Skin epidermis (tissue), 12 donors: ENCODE measurements at regions not wholly inside any gene's neighbourhood (a gene's known extent, or its start where the extent isn't known, plus 50 kb on each side); places are given as distances from the start of the nearest gene placed in this dataset.
A peak's percentile ranks its signal among the peaks of the same experiment; 100 is the strongest.

ENCODE experiments used
- H3K27ac ChIP-seq, 21 experiments: fragments of 200-600 bp; sonication (generic) in 11 of 21; one replicate each; pipeline ENCODE4 v1.5.0; 2020; ENCODE audit warnings: mild to moderate bottlenecking in 3 of 21, inconsistent platforms in 2 of 21, moderate library complexity in 2 of 21
- H3K4me3 ChIP-seq, 7 experiments: fragments of 200-600 bp; sonication (generic) in 2 of 7; one replicate each; pipeline ENCODE4 v1.5.0; 2020; ENCODE audit warnings: inconsistent platforms in 2 of 7, mild to moderate bottlenecking in 2 of 7, moderate library complexity in 1 of 7

DNA sequence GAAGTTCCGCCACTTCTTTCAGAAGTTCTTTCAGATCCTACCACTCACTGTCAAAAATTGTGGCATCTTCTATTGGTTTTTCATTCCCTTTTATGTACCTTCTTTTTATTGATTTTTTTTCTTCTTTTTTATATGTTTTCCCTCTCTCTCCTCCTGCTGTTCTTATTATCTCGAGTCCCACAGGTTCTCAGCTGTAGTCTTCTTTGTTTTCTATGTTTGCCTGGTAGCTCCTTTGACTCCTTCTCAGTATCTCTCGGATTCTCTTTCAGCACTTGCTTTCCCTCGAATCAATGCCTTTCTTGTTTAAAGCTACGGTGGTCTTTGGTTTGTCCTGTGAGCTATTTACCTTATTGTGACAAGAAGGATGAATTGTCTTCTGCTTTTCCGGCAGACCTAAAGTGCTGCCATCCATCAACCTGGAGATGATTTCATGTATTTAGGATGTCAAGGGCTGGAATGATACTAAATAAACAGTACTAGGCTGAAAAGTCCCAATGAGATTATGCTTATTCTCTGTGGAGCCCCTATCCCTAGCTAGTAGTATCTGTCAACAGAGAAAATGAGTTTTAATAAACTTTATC, 541.7 kb downstream of the NOVA1 start:
- H3K27ac ChIP-seq = no peak overlapping the region
- H3K4me3 ChIP-seq = no peak overlapping the region

DNA sequence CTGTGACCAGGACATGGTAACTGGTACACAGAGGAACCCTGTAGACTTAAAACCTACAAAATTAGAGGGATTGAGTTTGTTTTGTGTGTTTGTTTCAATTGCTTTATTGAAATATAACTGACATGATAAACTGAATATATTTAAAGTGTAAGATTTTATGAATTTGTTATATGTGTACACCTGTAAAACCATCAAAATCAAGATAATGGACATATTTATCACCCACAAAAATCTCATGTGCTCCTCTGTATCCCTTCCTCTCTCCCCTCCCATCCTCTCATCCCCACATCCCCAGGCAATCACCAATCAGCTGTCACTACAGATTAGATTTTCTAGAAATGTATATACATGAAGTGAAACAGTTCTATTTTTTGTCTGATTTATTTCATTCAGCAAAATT, 565.5 kb downstream of the NOVA1 start:
- Histone ChIP-seq H3K27ac (no peak overlapping the region), H3K4me3 (no peak overlapping the region)

DNA sequence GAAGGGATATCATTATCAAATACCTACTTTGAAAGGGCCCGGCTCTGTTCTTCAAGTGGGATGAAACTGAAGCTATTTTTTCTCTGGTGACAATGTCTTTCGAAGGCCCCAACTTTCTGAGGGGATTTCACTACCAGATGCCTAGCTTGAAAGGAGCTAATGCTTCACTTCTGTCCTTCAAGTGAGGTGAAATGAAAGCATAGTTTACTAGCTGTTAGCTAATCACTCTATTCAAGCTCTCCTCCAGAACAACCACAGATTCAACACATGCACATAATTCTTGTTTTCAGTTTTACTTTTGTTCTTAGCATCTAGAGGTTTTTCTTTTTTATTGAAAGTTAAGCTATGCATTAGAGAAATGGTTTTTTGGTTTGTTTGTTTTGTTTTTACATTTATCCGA, 571.4 kb downstream of the NOVA1 start:
- H3K4me3 ChIP-seq = no peak overlapping the region
- H3K27ac ChIP-seq = no peak overlapping the region

DNA sequence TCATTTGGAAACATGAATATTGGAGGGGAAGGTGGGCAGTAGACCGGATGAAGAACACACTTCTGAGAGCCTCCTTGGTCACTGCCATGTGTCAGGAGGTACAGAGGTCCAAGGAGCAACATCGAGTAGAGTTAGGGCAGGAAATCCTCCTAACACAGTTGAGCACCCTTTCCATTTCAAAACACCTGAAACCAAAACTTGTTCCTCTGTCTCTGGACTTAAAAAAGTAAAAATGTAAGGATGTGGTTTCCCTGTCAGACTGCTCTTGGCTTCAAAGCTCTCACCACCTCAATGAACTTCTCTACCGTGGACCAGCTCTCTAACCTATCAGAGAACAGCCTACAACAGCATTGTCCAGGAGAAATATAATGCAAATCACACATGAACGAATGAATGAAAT, 573.9 kb downstream of the NOVA1 start:
- Histone ChIP-seq H3K27ac (no peak overlapping the region), H3K4me3 (no peak overlapping the region)

DNA sequence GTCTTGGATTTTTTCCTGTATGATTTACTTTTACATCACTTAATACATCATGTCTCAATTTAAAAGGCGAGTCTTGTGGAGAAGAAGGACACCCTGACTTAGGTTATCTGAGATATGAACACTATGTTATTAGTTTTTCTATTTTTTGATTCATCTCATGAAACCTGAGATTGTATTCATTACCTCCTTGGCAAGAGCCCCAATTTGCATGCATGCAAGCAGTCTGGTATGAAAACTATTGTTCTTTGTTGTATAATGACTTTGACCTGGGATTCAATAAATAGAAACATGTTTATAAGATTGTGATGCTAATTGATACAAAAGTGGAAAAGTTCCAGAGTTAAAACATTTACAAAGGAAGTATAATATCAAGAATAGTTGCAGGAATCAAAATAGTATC, 576.1 kb downstream of the NOVA1 start:
- H3K27ac ChIP-seq = no peak overlapping the region

DNA sequence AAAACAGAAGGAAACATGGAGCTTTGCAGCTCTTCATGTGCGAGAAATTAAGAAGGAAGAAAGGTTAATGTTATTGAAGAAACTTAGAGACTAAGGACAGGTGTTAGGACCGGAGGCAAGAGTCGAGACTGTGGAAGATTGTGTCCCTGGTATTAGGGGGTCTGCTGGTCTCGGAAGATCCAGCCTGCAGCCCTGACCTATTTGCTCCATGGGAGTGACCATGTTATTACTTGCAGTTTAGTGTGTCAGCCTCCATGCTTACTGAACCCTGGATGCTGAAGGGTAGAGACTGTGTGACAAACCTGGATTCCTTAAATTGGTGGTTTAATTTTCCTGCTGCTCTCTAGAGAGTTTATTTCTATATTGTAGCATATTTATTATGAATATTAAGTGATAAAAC, 580.6 kb downstream of the NOVA1 start:
- Histone ChIP-seq H3K27ac (no peak overlapping the region), H3K4me3 (no peak overlapping the region)

More for the DNA sequence above, 576.1 kb downstream of the NOVA1 start:
- no peak overlapping the region for H3K4me3 ChIP-seq

DNA sequence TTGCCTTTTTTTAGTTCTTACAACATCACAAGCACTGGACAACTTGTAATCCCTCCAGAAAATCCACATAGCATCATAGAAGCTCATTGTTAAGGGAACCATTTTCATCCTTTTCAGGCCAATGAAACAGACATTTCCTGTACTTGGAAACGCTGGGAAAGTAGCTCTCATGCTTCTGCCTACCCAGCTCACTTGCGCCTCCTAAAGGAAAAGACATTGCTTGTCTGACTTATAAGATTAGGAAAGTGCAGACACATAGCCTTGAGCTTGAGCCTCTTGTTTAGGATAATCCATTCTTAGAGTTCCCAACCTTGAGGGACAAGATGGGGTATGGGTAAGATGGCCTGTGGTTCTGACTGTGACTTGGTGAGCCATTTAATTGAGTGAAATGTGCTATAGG, 589.5 kb downstream of the NOVA1 start:
- Histone ChIP-seq H3K27ac (no peak overlapping the region), H3K4me3 (no peak overlapping the region)

DNA sequence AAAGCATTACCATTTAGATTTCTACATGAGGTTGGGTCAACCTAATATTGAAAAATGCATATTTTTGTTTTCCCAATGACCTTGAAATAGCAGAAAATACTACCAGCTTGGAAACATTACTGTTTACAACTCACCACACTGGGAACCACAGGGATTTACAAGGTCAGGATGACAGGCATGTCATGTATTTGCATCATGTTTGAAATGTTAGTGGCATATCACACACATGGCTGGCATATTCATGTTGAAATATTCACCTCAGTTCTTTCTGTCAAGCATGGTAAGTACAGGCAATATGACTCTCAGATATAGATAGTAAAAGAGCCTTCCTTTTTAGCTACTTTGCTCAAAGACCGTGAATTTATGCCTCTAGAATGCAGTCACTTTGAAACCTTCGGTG, 593.5 kb downstream of the NOVA1 start:
- Histone ChIP-seq H3K27ac (no peak overlapping the region), H3K4me3 (no peak overlapping the region)

DNA sequence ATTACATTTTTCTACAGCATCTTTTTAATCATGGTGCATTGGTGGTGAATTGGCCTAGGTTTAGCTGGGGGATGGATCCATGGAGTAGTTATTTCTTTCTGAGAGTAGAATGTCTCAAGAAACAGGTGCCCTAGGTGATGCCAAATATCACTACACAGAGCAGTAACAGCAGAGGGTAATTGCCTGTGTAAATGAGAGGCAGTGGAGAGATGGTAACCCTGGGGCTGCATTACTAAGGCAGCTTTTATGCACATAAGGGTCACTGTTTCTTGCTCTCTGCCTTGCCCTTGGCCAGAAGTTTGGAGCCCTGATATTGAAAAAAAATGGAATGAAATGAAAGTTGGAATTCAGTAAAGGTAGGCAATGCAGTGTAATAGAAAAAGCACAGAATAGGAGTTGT, 604.0 kb downstream of the NOVA1 start:
- no peak overlapping the region for H3K4me3 ChIP-seq
- H3K27ac ChIP-seq = no peak overlapping the region

DNA sequence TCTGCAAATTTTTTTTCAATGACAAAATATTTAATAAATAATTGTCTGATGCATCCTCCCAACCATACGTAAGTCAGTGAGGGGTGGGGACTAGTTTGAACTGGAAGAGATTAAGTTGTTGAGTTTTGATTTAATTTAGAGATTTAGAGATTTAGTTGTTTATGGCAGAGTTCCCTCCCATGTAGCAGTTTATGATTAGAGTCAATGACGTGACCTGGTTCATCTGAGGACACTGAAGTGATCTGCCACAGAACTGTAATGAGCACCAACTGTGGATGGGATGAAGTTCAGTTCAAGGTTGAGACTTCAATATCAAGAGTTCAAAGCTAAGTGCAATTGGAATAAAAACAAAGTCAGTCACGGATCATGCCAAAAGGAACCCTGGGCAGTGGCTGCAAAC, 609.3 kb downstream of the NOVA1 start:
- no peak overlapping the region for H3K27ac ChIP-seq
- H3K4me3 ChIP-seq = no peak overlapping the region

DNA sequence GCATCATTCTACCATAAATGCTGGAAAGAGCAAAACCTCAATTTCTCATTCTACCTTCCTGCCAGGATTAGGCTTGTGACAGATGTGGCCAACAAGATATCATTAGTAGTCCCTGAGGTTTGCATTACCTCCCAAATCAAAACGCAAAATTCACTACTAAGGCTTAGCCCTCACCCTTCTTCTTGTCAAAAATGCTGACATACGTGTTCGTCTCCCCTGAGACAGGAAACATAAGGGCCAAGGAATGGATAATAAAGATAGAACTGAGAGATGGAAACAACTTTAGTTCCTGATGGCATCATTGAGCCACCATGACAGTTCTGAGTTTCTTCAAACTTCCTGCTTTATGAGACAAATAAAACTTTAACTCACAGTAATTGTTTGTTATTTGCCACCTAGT, 642.1 kb downstream of the NOVA1 start:
- Histone ChIP-seq H3K27ac (no peak overlapping the region), H3K4me3 (no peak overlapping the region)

DNA sequence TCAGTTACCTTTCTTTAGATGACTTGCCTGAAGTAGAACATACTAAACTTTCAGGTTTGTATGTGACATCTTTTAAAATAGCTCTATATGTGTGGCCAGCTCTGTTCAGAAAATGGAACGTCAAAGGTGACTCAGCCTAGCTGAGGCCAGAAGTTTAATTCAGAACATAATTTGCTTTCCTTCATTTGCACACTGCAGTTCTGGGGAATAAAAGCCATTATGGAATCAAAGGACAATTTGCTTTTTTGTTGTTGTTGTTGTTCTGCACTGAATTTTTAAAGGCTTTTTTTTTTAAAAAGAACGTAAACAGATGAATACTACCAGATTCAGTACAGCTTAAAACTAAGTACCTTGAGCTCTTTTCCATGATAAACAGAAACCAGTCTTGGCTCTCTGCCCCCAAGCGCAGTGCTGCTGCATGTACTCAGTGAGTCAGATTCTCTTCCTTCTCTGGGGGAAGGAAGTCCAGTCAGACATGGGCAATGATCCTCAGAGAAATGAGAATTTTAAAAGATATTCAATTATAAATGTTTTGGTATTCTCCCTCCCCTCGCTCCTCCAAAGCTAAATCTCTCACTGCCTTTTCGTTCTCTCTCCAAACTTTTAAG, 644.2 kb downstream of the NOVA1 start:
- Histone ChIP-seq H3K4me3 (no peak overlapping the region), H3K27ac (peak overlapping the region in 1 of 21 experiments; percentile 37)

DNA sequence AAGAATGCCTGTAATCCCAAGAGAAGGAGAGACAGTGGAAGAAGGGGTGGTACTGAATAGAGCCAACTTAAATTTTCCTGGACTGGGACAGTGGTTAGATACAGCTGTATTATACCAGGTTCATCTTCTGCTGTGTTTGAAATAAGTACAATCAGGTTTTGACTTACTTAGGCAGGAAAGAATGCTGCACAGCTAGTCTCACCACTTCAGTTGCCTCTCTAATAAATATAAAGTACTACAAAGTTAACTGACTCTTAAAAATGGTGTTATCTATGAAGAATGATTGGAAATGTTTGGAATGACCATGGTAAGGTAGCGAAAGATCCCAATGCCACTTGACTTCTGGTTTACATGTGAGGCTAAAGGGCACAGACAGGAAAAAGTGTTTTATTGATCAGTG, 652.1 kb downstream of the NOVA1 start:
- Histone ChIP-seq H3K27ac (no peak overlapping the region), H3K4me3 (no peak overlapping the region)

DNA sequence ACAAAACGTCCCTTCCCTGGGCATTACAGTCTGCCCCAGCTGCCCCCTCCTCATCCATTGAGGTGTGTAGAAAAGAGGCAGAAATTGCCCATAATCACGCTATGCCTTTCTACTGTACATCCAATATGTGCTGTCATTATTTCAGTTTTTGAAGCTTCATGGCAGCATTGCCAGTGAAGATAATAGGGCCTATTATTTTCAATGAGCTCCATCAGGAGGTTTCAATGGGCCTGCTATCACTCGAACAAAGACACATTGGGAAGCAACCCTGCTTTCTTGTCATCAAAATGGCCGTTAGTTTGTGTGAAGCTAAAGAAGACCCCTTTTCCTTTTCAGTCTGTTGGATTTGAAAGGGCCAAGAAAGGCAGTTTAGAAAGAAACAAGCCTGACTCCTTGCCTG, 653.8 kb downstream of the NOVA1 start:
- Histone ChIP-seq H3K4me3 (no peak overlapping the region), H3K27ac (no peak overlapping the region)

DNA sequence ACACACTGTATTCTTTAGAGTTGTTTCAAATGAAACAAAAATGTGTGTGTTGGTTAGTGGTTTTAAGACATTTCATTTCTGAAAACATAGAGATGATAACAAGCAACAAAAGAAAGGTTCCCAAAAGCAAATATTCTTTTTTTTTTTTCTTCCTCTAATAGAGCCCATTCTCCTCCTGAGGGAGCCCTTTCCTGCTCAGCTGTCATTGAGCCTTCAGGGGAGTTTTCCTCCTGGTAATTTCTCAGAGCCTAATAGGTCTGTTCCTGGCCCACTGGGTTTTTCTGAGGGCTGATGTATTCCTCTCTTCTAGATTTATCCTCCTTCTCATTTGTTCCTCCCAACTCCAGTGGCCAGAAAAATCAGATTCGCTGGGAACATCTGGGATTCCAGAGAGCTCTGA, 654.5 kb downstream of the NOVA1 start:
- Histone ChIP-seq H3K4me3 (no peak overlapping the region), H3K27ac (no peak overlapping the region)

DNA sequence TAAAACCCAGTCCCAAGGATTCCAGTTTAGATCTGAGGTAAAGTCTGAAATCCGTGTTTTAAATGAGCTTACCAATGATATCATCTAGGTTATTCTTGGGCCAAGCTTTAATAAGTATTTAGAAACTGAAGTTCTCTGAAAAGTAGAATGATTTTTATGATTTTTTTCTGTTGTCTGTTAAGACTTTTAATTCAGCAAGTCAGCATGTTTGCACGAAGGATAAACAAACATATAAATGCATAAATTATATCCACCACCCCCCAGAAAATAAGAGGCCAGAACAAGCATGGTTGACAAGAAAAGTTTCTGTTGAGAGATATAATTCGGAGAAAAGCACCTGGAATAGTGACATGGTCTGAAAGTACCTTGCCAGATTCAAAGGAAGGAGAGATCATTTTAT, 655.7 kb downstream of the NOVA1 start:
- Histone ChIP-seq H3K27ac (no peak overlapping the region), H3K4me3 (no peak overlapping the region)

DNA sequence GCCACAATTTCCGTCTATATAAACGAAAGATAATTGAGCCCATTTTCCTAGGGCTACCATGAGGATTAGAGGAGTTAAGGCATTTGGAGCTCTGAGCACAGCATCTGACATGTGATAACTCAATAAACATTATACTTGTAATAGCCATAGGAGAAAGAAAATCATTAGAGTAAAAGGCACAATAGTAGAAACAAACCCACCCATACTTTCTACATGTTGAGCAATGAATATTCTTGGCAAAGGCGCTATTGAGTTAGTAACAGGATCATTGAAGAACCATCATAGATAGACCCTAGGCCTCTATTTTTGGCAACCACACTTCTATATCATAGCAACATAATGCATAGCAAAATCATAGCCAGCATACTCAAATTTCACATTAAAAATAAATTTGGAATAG, 664.1 kb downstream of the NOVA1 start:
- Histone ChIP-seq H3K27ac (no peak overlapping the region), H3K4me3 (no peak overlapping the region)

DNA sequence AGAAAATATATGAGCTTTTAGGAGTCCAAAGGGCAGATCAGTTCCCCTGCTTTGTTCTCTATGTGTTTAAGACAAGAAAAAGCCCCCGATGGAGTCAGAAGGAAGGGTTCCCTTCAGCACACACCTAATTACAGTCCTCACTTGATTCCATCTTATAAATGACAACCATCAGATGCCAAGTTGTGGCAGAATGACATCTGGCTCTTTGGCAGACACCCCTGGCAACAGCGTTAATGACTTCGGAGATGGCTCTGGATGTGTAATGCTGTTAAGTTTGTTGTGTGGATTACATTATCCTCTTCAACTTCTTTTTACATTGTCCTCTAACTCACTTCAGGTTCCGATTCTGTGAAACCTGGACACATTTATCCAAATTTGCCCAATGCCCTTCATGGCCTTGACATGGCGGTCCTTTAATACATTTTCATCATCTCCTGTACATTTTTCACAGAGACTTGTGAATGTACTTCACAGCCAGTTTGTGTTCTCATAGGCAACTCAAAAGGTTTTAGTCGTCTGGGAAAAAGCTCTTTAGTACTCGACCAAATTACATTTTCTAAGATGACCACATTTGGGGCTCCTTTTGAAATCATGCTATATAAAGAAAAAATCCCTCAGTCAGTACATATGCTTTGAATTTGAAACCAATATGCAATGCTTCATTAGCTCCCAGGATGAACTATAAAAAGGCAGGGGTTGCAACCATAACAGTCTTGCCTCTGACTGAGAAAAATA, 667.8 kb downstream of the NOVA1 start:
- Histone ChIP-seq H3K27ac (no peak overlapping the region), H3K4me3 (no peak overlapping the region)

DNA sequence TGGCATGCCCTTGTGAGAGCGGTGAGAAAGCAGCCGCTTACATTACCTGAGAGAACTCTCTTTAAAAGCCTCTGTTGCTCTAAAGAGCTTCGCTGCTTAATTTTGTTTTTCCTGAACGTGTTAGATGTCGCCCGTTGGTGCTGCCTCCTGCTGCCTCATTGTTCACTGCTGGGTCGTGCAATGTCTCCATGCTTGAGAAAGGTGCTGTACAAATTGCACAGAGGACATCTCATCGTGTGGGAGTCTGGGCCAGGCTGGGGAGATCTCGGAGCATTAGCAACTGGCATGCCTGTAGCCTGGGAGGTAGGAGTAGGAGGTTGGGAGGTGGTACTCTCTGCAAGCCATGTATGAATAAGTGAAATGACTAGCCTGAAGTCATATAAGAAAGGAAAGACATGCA, 686.0 kb downstream of the NOVA1 start:
- Histone ChIP-seq H3K4me3 (no peak overlapping the region), H3K27ac (no peak overlapping the region)

DNA sequence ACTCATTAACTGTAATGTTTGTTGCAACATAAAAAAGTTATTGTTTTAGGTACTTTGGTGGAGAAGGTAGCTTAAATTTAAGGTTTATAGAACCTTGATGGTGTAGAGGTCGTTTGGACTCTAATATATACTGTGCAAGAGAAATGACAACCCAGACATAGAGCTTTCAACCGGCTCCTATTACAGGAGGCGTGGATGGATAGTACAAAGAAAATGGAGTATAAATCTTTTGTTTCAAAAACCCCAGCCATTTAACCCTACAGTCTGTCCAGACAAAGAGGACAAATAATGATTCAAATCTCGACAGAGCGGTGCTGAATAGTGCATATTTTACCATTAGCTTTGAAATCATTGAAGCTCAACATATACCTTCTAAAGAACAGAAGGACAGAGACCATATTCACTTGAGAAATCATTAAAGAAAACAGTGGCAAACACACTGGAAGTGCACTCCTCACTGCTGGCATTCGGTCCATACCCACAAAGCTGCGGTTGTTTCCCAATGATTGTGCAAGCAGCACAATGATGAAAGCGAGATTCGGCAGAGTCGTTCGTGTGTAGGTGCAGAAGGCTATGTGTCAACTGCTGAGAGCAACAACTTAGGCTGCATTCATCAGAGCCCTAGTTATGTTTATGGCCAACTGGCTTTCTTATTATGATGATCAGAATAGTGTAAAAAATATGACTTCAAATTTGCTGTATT, 688.6 kb downstream of the NOVA1 start:
- H3K27ac ChIP-seq = no peak overlapping the region
- H3K4me3 ChIP-seq = no peak overlapping the region
